ENCODE measurements at regions not wholly inside any gene's neighbourhood (a gene's known extent, or its start where the extent isn't known, plus 50 kb on each side); places are given as distances from the start of the nearest gene placed in this dataset.

DNA sequence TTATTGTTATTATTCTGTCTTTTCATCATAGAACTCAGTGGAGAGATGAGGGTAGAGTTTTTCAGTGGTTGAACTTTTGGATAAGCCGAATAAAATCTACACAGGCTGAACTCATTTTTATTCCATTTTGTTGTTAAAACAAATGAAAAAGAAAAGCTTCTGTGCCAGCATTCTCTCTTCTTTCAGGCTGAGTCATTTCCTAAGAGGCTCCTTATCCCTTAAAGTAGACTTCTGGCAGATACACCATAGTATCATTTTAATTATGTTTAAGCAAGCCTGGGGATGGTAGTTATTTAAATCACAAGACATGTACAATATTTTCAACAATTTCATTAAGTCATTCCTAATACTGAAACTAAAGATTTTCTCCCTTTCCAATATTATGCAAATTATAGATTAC, 1364.0 kb upstream of the NRXN1 start:
- Histone ChIP-seq H3K27ac (no peak overlapping the region), H3K9me3 (no peaks in the 10 kb centered on the region), H3K36me3 (no peaks in the 10 kb centered on the region), H3K4me3 (no peak overlapping the region), H3K27me3 (no peaks in the 10 kb centered on the region), H3K4me1 (no peaks in the 10 kb centered on the region)
- TF ChIP-seq POLR2A (IDR thresholded peaks at IDR 0.05), result no peak
- TF ChIP-seq, protein P1, sequence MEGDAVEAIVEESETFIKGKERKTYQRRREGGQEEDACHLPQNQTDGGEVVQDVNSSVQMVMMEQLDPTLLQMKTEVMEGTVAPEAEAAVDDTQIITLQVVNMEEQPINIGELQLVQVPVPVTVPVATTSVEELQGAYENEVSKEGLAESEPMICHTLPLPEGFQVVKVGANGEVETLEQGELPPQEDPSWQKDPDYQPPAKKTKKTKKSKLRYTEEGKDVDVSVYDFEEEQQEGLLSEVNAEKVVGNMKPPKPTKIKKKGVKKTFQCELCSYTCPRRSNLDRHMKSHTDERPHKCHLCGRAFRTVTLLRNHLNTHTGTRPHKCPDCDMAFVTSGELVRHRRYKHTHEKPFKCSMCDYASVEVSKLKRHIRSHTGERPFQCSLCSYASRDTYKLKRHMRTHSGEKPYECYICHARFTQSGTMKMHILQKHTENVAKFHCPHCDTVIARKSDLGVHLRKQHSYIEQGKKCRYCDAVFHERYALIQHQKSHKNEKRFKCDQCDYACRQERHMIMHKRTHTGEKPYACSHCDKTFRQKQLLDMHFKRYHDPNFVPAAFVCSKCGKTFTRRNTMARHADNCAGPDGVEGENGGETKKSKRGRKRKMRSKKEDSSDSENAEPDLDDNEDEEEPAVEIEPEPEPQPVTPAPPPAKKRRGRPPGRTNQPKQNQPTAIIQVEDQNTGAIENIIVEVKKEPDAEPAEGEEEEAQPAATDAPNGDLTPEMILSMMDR (IDR thresholded peaks at IDR 0.05 in 4 of 5, conservative IDR thresholded peaks at IDR 0.05 in 1 of 5), result no peak
- ATAC-seq, result no peak
- intact Hi-C loops (cut with DNase I; ENCODE audit: low total_unique reads), result no loop called here
- in situ Hi-C loops (cut with MboI; ENCODE audit: low sequenced_read_pairs in 4 of 4), result no loop called here
- no peak for DNase-seq

GRCh38 chr2:52391621-52392020, 1359.7 kb upstream of the NRXN1 start:
- Histone ChIP-seq H3K4me3 (no peak overlapping the region), H3K27ac (no peak overlapping the region), H3K9me3 (no peaks in the 10 kb centered on the region), H3K27me3 (no peaks in the 10 kb centered on the region), H3K36me3 (no peaks in the 10 kb centered on the region), H3K4me1 (no peaks in the 10 kb centered on the region)
- intact Hi-C loops (cut with DNase I; ENCODE audit: low total_unique reads), result no loop called here
- ATAC-seq (no peak), DNase-seq (no peak)
- no peak for TF ChIP-seq POLR2A (IDR thresholded peaks at IDR 0.05)
- TF ChIP-seq, protein P1 (IDR thresholded peaks at IDR 0.05 in 4 of 5, conservative IDR thresholded peaks at IDR 0.05 in 1 of 5), result no peak
- in situ Hi-C loops (cut with MboI; ENCODE audit: low sequenced_read_pairs in 4 of 4), result no loop called here

DNA sequence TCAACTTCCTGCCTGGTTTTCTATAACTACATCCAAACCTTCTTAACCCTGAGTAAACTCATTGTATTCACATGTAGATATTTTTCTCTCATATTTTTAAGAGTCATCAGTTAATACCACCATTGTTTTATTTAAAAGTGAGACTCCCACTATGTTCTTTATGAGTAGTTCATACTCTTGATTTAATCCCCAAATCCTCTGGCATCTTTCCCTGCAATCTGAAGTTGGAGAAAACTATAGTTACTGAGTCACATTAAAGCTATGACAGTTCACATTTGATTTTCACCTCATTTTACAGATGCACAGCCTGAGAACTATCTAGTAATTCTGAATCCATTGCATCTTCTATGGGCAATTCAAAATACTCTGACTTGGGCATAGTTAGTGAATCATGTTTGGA, 1358.7 kb upstream of the NRXN1 start:
- no peaks in the 10 kb centered on the region for H3K4me1 ChIP-seq
- no peak for DNase-seq
- no peaks in the 10 kb centered on the region for H3K9me3 ChIP-seq
- in situ Hi-C loops (cut with MboI; ENCODE audit: low sequenced_read_pairs in 4 of 4) (no loop called here), intact Hi-C loops (cut with DNase I; ENCODE audit: low total_unique reads) (no loop called here)
- no peak overlapping the region for H3K4me3 ChIP-seq
- TF ChIP-seq, protein P1 (IDR thresholded peaks at IDR 0.05 in 4 of 5, conservative IDR thresholded peaks at IDR 0.05 in 1 of 5), result no peak
- no peak for TF ChIP-seq POLR2A (IDR thresholded peaks at IDR 0.05)
- no peak overlapping the region for H3K27ac ChIP-seq
- no peaks in the 10 kb centered on the region for H3K36me3 ChIP-seq
- no peaks in the 10 kb centered on the region for H3K27me3 ChIP-seq
- no peak for ATAC-seq

DNA sequence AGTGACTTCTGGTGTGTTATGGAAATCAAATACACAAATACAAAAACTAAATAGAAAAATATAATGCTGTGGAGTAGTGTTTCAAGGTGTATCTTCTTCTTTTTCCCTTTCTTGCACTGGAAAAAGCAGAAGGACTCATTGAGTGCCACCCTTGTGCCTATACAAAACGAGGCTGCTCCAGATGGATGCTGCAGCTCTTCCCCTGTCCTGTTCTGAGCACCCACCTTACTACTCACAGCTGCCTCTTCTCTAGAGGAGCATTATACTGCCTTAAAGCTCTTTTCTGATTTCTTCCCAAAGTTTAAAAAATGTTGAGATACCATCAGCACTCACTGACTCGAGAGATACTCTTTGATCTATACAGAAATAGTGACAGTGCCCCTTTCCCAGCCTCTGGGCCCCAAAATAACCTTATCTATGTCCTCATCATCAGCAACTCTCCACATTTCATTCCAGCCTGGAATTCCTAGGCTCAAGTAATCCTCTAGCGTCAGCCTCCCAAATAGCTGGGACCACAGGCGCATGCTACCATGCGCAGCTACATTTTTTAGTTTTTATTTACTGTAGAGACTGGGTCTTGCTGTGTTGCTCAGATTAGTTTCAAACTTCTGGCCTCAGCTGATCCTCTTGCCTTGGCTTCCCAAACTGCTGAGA, 1356.1 kb upstream of the NRXN1 start:
- DNase-seq (no peak), ATAC-seq (no peak)
- Histone ChIP-seq H3K9me3 (no peaks in the 10 kb centered on the region), H3K36me3 (no peaks in the 10 kb centered on the region), H3K4me3 (no peak overlapping the region), H3K4me1 (no peaks in the 10 kb centered on the region), H3K27ac (no peak overlapping the region), H3K27me3 (no peaks in the 10 kb centered on the region)
- intact Hi-C loops (cut with DNase I; ENCODE audit: low total_unique reads) (no loop called here), in situ Hi-C loops (cut with MboI; ENCODE audit: low sequenced_read_pairs in 4 of 4) (no loop called here)
- TF ChIP-seq POLR2A (IDR thresholded peaks at IDR 0.05), result no peak
- TF ChIP-seq, protein P1 (IDR thresholded peaks at IDR 0.05 in 4 of 5, conservative IDR thresholded peaks at IDR 0.05 in 1 of 5), result no peak

All from gastrocnemius medialis (tissue), 4 donors.